ENCODE measurements at regions not wholly inside any gene's neighbourhood (a gene's known extent, or its start where the extent isn't known, plus 50 kb on each side); places are given as distances from the start of the nearest gene placed in this dataset.
A peak's percentile ranks its signal among the peaks of the same experiment; 100 is the strongest.

GRCh38 chr9:134517069-134517680 lies 124.4 kb upstream of the COL5A1 start:
- Histone ChIP-seq H3K27ac (ENCODE audit: low read length, poor library complexity, severe bottlenecking) (no peak overlapping the region), H3K4me2 (ENCODE audit: low read length, poor library complexity, severe bottlenecking) (no peak overlapping the region), H2BK120ac (ENCODE audit: low read depth, low read length) (peak overlapping the region; percentile 15), H3K18ac (ENCODE audit: low read depth in 1 of 2, low read length in 2 of 2) (peak overlapping the region in 1 of 2 experiments; percentile 11), H2BK15ac (ENCODE audit: low read depth, poor library complexity, severe bottlenecking) (no peak overlapping the region), H3K4ac (ENCODE audit: low read depth in 1 of 2, low read length in 2 of 2) (no peak overlapping the region), H3K14ac (ENCODE audit: low read length in 2 of 2) (no peak overlapping the region), H3K27me3 (ENCODE audit: control insufficient read depth in 1 of 2, insufficient read depth in 1 of 2, low read length in 2 of 2) (no peaks in the 10 kb centered on the region), H2BK12ac (ENCODE audit: low read length in 2 of 2) (no peak overlapping the region), H2AFZ (ENCODE audit: low read depth, low read length) (no peak overlapping the region), H4K91ac (ENCODE audit: low read length) (no peak overlapping the region), H3K4me1 (ENCODE audit: control insufficient read depth, insufficient read depth, low read depth, low read length) (peaks cover 8% of the 10 kb centered on the region), H3K36me3 (ENCODE audit: control insufficient read depth in 1 of 2, insufficient read depth in 2 of 2, low read depth in 1 of 2, low read length in 2 of 2) (no peaks in the 10 kb centered on the region), H2BK5ac (ENCODE audit: low read depth, low read length, poor library complexity, severe bottlenecking) (no peak overlapping the region), H4K8ac (ENCODE audit: low read length) (peak overlapping the region; percentile 4), H3K9ac (ENCODE audit: low read length) (peak overlapping the region; percentile 49), H3K4me3 (ENCODE audit: insufficient read depth in 1 of 2, low read depth in 1 of 2, low read length in 2 of 2) (no peak overlapping the region), H3K23ac (ENCODE audit: low read length in 2 of 2) (no peak overlapping the region), H3K79me1 (replicated peaks; ENCODE audit: low read length, poor library complexity, severe bottlenecking) (no peaks in the 10 kb centered on the region), H2AK5ac (ENCODE audit: low read length, severe bottlenecking) (no peak overlapping the region), H3K9me3 (ENCODE audit: control insufficient read depth, low read length) (peaks cover 2% of the 10 kb centered on the region)
- WGBS = 91% methylated on average over 18 of the region's 18 CpGs
- no peak for DNase-seq

- no peak overlapping the region for H2AFZ ChIP-seq (ENCODE audit: low read depth, low read length)
- no peak overlapping the region for H3K18ac ChIP-seq (ENCODE audit: low read depth in 1 of 2, low read length in 2 of 2)
- H3K4me3 ChIP-seq (ENCODE audit: insufficient read depth in 1 of 2, low read depth in 1 of 2, low read length in 2 of 2) = no peak overlapping the region
- no peak overlapping the region for H3K14ac ChIP-seq (ENCODE audit: low read length in 2 of 2)
- H3K27me3 ChIP-seq (ENCODE audit: control insufficient read depth in 1 of 2, insufficient read depth in 1 of 2, low read length in 2 of 2) = no peaks in the 10 kb centered on the region
- H3K9ac ChIP-seq (ENCODE audit: low read length) = peak overlapping the region; percentile 49
- H3K4me2 ChIP-seq (ENCODE audit: low read length, poor library complexity, severe bottlenecking) = no peak overlapping the region
- H2AK5ac ChIP-seq (ENCODE audit: low read length, severe bottlenecking) = no peak overlapping the region
- H3K27ac ChIP-seq (ENCODE audit: low read length, poor library complexity, severe bottlenecking) = no peak overlapping the region
- no peak overlapping the region for H3K4ac ChIP-seq (ENCODE audit: low read depth in 1 of 2, low read length in 2 of 2)
- peaks cover 8% of the 10 kb centered on the region for H3K4me1 ChIP-seq (ENCODE audit: control insufficient read depth, insufficient read depth, low read depth, low read length)
- H2BK120ac ChIP-seq (ENCODE audit: low read depth, low read length) = no peak overlapping the region
- H4K91ac ChIP-seq (ENCODE audit: low read length) = no peak overlapping the region
- H3K36me3 ChIP-seq (ENCODE audit: control insufficient read depth in 1 of 2, insufficient read depth in 2 of 2, low read depth in 1 of 2, low read length in 2 of 2) = no peaks in the 10 kb centered on the region
- H2BK15ac ChIP-seq (ENCODE audit: low read depth, poor library complexity, severe bottlenecking) = no peak overlapping the region
- H2BK12ac ChIP-seq (ENCODE audit: low read length in 2 of 2) = no peak overlapping the region
- no peak overlapping the region for H4K8ac ChIP-seq (ENCODE audit: low read length)
- WGBS = 86% methylated on average over 28 of the region's 28 CpGs
- DNase-seq = no peak
- H3K79me1 ChIP-seq (replicated peaks; ENCODE audit: low read length, poor library complexity, severe bottlenecking) = no peaks in the 10 kb centered on the region
- no peak overlapping the region for H3K23ac ChIP-seq (ENCODE audit: low read length in 2 of 2)
- no peak overlapping the region for H2BK5ac ChIP-seq (ENCODE audit: low read depth, low read length, poor library complexity, severe bottlenecking)
- peaks cover 2% of the 10 kb centered on the region for H3K9me3 ChIP-seq (ENCODE audit: control insufficient read depth, low read length)
Observed at GRCh38 chr9:134518004-134518606, 123.5 kb upstream of the COL5A1 start.

GRCh38 chr9:134519375-134520070 lies 122.1 kb upstream of the COL5A1 start:
- Histone ChIP-seq H4K8ac (ENCODE audit: low read length) (peak overlapping the region; percentile 7), H2BK5ac (ENCODE audit: low read depth, low read length, poor library complexity, severe bottlenecking) (no peak overlapping the region), H3K18ac (ENCODE audit: low read depth in 1 of 2, low read length in 2 of 2) (no peak overlapping the region), H3K4me3 (ENCODE audit: insufficient read depth in 1 of 2, low read depth in 1 of 2, low read length in 2 of 2) (no peak overlapping the region), H2BK120ac (ENCODE audit: low read depth, low read length) (no peak overlapping the region), H3K4ac (ENCODE audit: low read depth in 1 of 2, low read length in 2 of 2) (no peak overlapping the region), H3K36me3 (ENCODE audit: control insufficient read depth in 1 of 2, insufficient read depth in 2 of 2, low read depth in 1 of 2, low read length in 2 of 2) (no peaks in the 10 kb centered on the region), H3K9me3 (ENCODE audit: control insufficient read depth, low read length) (no peaks in the 10 kb centered on the region), H4K91ac (ENCODE audit: low read length) (peak overlapping the region; percentile 53), H3K23ac (ENCODE audit: low read length in 2 of 2) (no peak overlapping the region), H3K4me1 (ENCODE audit: control insufficient read depth, insufficient read depth, low read depth, low read length) (peaks cover 8% of the 10 kb centered on the region), H3K14ac (ENCODE audit: low read length in 2 of 2) (peak overlapping the region in 1 of 2 experiments; percentile 53), H3K27me3 (ENCODE audit: control insufficient read depth in 1 of 2, insufficient read depth in 1 of 2, low read length in 2 of 2) (no peaks in the 10 kb centered on the region), H2BK15ac (ENCODE audit: low read depth, poor library complexity, severe bottlenecking) (no peak overlapping the region), H2AK5ac (ENCODE audit: low read length, severe bottlenecking) (no peak overlapping the region), H2AFZ (ENCODE audit: low read depth, low read length) (no peak overlapping the region), H2BK12ac (ENCODE audit: low read length in 2 of 2) (peak overlapping the region in 1 of 2 experiments; percentile 0), H3K79me1 (replicated peaks; ENCODE audit: low read length, poor library complexity, severe bottlenecking) (no peaks in the 10 kb centered on the region), H3K9ac (ENCODE audit: low read length) (no peak overlapping the region), H3K27ac (ENCODE audit: low read length, poor library complexity, severe bottlenecking) (no peak overlapping the region), H3K4me2 (ENCODE audit: low read length, poor library complexity, severe bottlenecking) (no peak overlapping the region)
- no peak for DNase-seq
- 88% methylated on average over 13 of the region's 15 CpGs for WGBS

- H3K36me3 ChIP-seq (ENCODE audit: control insufficient read depth in 1 of 2, insufficient read depth in 2 of 2, low read depth in 1 of 2, low read length in 2 of 2) = no peaks in the 10 kb centered on the region
- H3K14ac ChIP-seq (ENCODE audit: low read length in 2 of 2) = peak overlapping the region in 1 of 2 experiments; percentile 13
- no peaks in the 10 kb centered on the region for H3K9me3 ChIP-seq (ENCODE audit: control insufficient read depth, low read length)
- no peak overlapping the region for H3K4me3 ChIP-seq (ENCODE audit: insufficient read depth in 1 of 2, low read depth in 1 of 2, low read length in 2 of 2)
- H2AK5ac ChIP-seq (ENCODE audit: low read length, severe bottlenecking) = no peak overlapping the region
- no peaks in the 10 kb centered on the region for H3K27me3 ChIP-seq (ENCODE audit: control insufficient read depth in 1 of 2, insufficient read depth in 1 of 2, low read length in 2 of 2)
- no peak overlapping the region for H2BK120ac ChIP-seq (ENCODE audit: low read depth, low read length)
- peak overlapping the region; percentile 27 for H4K8ac ChIP-seq (ENCODE audit: low read length)
- H3K9ac ChIP-seq (ENCODE audit: low read length) = no peak overlapping the region
- no peak overlapping the region for H2BK5ac ChIP-seq (ENCODE audit: low read depth, low read length, poor library complexity, severe bottlenecking)
- no peak overlapping the region for H3K23ac ChIP-seq (ENCODE audit: low read length in 2 of 2)
- no peak overlapping the region for H3K4me2 ChIP-seq (ENCODE audit: low read length, poor library complexity, severe bottlenecking)
- peaks cover 2% of the 10 kb centered on the region for H3K4me1 ChIP-seq (ENCODE audit: control insufficient read depth, insufficient read depth, low read depth, low read length)
- peak; percentile 46 for DNase-seq
- H3K18ac ChIP-seq (ENCODE audit: low read depth in 1 of 2, low read length in 2 of 2) = peak overlapping the region in 1 of 2 experiments; percentile 40
- H2BK15ac ChIP-seq (ENCODE audit: low read depth, poor library complexity, severe bottlenecking) = peak overlapping the region; percentile 33
- peak overlapping the region in 1 of 2 experiments; percentile 9 for H2BK12ac ChIP-seq (ENCODE audit: low read length in 2 of 2)
- H3K79me1 ChIP-seq (replicated peaks; ENCODE audit: low read length, poor library complexity, severe bottlenecking) = no peaks in the 10 kb centered on the region
- H4K91ac ChIP-seq (ENCODE audit: low read length) = peak overlapping the region; percentile 78
- H3K4ac ChIP-seq (ENCODE audit: low read depth in 1 of 2, low read length in 2 of 2) = no peak overlapping the region
- H2AFZ ChIP-seq (ENCODE audit: low read depth, low read length) = no peak overlapping the region
- 74% methylated on average over 25 of the region's 25 CpGs for WGBS
- no peak overlapping the region for H3K27ac ChIP-seq (ENCODE audit: low read length, poor library complexity, severe bottlenecking)
Observed at GRCh38 chr9:134521817-134522501, 119.6 kb upstream of the COL5A1 start.
